Right lobe of liver (tissue), 6 donors: ENCODE measurements at regions not wholly inside any gene's neighbourhood (a gene's known extent, or its start where the extent isn't known, plus 50 kb on each side); places are given as distances from the start of the nearest gene placed in this dataset.

Experiments
- ATAC-seq, 4 donors: fragments of 200-7000 bp; cut with Tn5 transposase; one replicate each; pipeline ENCODE4 v1.9.1; 2020; ENCODE audit warnings: mild to moderate bottlenecking in 4 of 4, moderate library complexity in 4 of 4
- DNase-seq, 3 donors: peaks; one replicate each; pipeline ENCODE4 v3.0.0-alpha.2; 2020
- H3K27ac ChIP-seq, 3 donors: fragments of 200-600 bp; one replicate each; pipeline ENCODE4 v1.8.0; 2022
- H3K27me3 ChIP-seq, 2 donors: fragments of 200-600 bp; one replicate each; pipeline ENCODE4 v1.8.0; 2022
- H3K36me3 ChIP-seq, 4 donors: fragments of 200-600 bp; sonication (generic) in 1 of 4; one replicate each; pipeline versions ENCODE4 v1.5.1 to v1.8.0; 2017 to 2022; ENCODE audit warnings: control low read depth in 1 of 4
- H3K4me1 ChIP-seq, 4 donors: fragments of 200-600 bp; sonication (generic) in 1 of 4; one replicate each; pipeline versions ENCODE4 v1.5.1 to v1.8.0; 2017 to 2022; ENCODE audit warnings: control low read depth in 1 of 4
- H3K4me3 ChIP-seq, 3 donors: fragments of 200-600 bp; one replicate each; pipeline ENCODE4 v1.8.0; 2022
- H3K9me3 ChIP-seq, 4 donors: fragments of 200-600 bp; sonication (generic) in 1 of 4; one replicate each; pipeline versions ENCODE4 v1.5.1 to v1.8.0; 2017 to 2022; ENCODE audit warnings: control low read depth in 1 of 4
- POLR2A ChIP-seq: fragments of 450-650 bp; IDR thresholded peaks from one replicate; pipeline ENCODE4 v1.6.1; 2017; ENCODE audit warnings: antibody characterized with exemption, mild to moderate bottlenecking
- WGBS: methylation state at CpG from one replicate; pipeline ENCODE4 v1.1.6; 2018; ENCODE audit warnings: low coverage, low lambda C conversion rate; ENCODE audit not compliant: insufficient coverage; ENCODE audit errors: missing lambda C conversion rate; 5-methylcytosine and 5-hydroxymethylcytosine counted together
- intact Hi-C, 2 donors: fragments of 100-400 bp; cut with DNase I; formaldehyde crosslinking; loops; one replicate each; pipeline versions ENCODE4 v1.11.2 to v1.14.1; 2022
- TF ChIP-seq, protein P1 (sequence below), 4 donors: fragments of 200-600 bp in 3 of 4; fragments of 450-650 bp in 1 of 4; IDR thresholded peaks; one replicate each; pipeline versions ENCODE4 v1.5.1 to v1.8.0; 2016 to 2022; ENCODE audit warnings: antibody characterized with exemption in 4 of 4, mild to moderate bottlenecking in 2 of 4
- donor health status: DM: no; HTN: yes; CAD: no.
- donor health status: DM: no; HTN: no; CAD: no.
- donor health status: DM: no; HTN: no; CAD: no.
- donor health status: DM: no; HTN: yes; CAD: no.
- donor health status: DM: no; HTN: yes; CAD: no.

DNA sequence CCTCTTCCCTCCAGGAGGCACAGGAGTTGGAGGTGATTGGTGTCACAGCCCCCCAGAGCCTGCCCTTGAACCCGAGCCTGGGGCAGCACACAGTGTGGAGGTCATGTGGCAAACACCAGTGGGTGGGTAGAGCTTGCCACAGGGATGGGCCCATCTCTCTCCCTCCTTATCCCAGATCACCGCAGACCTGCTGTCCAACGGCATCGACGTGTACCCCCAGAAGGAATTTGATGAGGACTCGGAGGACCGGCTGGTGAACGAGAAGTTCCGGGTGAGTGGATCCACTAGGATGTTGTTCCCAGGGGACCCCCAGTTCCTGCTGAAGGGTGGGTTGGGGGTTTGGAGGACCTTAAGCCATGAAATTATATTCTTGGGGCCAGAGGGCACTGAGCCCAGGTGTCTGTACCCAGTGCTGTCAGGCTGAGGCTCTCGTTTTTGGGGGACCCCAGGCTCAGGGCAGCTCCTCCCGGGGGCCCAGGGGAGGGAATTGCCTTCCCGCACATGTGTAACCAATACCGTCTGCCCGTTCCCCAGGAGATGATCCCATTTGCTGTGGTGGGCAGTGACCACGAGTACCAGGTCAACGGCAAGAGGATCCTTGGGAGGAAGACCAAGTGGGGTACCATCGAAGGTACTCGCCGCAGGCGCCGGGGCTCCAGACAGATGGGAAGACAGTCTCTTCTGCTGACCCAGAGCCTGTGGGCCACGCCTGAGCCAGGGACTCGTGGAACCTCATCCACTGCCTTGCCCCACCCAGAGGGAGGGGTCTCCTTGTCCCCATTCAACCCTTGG is 351.9 kb downstream of the SEC14L1 start:
- no peak for ATAC-seq
- no peaks in the 10 kb centered on the region for H3K27me3 ChIP-seq
- 100% methylated on average over 2 of the region's 23 CpGs for WGBS
- H3K36me3 ChIP-seq = peaks cover 3 to 61% (median 21%) of the 10 kb centered on the region in 4 donors
- no peak for TF ChIP-seq POLR2A
- TF ChIP-seq, protein P1, sequence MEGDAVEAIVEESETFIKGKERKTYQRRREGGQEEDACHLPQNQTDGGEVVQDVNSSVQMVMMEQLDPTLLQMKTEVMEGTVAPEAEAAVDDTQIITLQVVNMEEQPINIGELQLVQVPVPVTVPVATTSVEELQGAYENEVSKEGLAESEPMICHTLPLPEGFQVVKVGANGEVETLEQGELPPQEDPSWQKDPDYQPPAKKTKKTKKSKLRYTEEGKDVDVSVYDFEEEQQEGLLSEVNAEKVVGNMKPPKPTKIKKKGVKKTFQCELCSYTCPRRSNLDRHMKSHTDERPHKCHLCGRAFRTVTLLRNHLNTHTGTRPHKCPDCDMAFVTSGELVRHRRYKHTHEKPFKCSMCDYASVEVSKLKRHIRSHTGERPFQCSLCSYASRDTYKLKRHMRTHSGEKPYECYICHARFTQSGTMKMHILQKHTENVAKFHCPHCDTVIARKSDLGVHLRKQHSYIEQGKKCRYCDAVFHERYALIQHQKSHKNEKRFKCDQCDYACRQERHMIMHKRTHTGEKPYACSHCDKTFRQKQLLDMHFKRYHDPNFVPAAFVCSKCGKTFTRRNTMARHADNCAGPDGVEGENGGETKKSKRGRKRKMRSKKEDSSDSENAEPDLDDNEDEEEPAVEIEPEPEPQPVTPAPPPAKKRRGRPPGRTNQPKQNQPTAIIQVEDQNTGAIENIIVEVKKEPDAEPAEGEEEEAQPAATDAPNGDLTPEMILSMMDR (IDR thresholded peaks at IDR 0.05) = no peak
- intact Hi-C loops = loop anchor here (5.0 to 10.0 kb wide), 4 partner anchors 55 to 160 kb away; no protein-coding TSS in a partner anchor
- no peak overlapping the region for H3K27ac ChIP-seq
- no peaks in the 10 kb centered on the region for H3K9me3 ChIP-seq
- peaks cover 0 to 16% (median 7%) of the 10 kb centered on the region in 4 donors for H3K4me1 ChIP-seq
- no peak overlapping the region for H3K4me3 ChIP-seq
- peak in 2 of 3 donors; percentile 48 to 51 for DNase-seq

- H3K27ac ChIP-seq = no peak overlapping the region
- no peak overlapping the region for H3K4me3 ChIP-seq
- TF ChIP-seq, protein P1 (IDR thresholded peaks at IDR 0.05) = no peak
- no peak for TF ChIP-seq POLR2A
- ATAC-seq (no peak), DNase-seq (peak in 1 of 3 donors; percentile 43)
- intact Hi-C loops = loop anchor here (5.0 to 10.0 kb wide), 4 partner anchors 56 to 161 kb away; no protein-coding TSS in a partner anchor
- H3K27me3 ChIP-seq = no peaks in the 10 kb centered on the region
- no peaks in the 10 kb centered on the region for H3K9me3 ChIP-seq
- H3K36me3 ChIP-seq = peaks cover 3 to 60% (median 22%) of the 10 kb centered on the region in 4 donors
- H3K4me1 ChIP-seq = peaks cover 0 to 16% (median 7%) of the 10 kb centered on the region in 4 donors
- WGBS = 55% methylated on average over 4 of the region's 11 CpGs
Measured at GRCh38 chr17:77493238-77493820, 352.6 kb downstream of the SEC14L1 start.

DNA sequence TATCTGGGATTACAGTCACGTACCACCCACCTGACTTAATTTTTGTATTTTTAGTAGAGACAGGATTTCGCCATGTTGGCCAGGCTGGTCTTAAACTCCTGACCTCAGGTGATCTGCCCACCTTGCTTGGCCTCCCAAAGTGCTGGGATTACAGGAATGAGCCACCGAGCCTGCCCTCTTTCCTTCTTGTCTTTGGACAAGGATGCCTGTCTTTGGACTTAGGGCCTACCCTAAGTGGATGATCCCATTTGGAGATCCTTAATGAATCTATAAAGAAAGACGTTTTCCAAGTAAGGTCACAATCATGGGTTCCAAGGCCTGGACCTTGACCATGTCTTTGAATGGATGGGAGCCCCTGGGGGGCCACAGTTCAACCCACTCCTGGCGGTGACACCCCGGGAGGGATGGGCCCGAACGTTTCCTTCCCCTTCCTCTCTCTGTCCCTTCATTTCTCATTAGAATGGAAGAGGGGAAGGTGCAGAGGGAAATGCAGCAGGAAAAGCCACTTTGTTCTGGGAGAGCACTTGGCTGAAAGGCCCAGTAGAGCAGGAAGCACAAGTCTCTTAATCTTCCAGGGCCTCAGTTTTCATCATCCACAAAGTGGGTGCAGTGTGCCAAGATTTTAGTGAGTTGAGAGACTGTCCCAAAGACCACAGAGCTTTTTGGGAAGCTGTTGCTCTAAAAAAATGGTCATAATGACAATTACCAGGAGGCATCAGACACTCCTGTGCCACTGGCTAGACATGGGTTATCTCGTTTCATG is 353.3 kb downstream of the SEC14L1 start:
- H3K9me3 ChIP-seq = no peaks in the 10 kb centered on the region
- ATAC-seq (no peak), DNase-seq (peak in 1 of 3 donors; percentile 29)
- H3K4me3 ChIP-seq = no peak overlapping the region
- 68% methylated on average over 6 of the region's 9 CpGs for WGBS
- no peaks in the 10 kb centered on the region for H3K27me3 ChIP-seq
- peaks cover 0 to 14% (median 7%) of the 10 kb centered on the region in 4 donors for H3K4me1 ChIP-seq
- TF ChIP-seq POLR2A = no peak
- TF ChIP-seq, protein P1 (IDR thresholded peaks at IDR 0.05) = no peak
- H3K27ac ChIP-seq = no peak overlapping the region
- peaks cover 3 to 59% (median 22%) of the 10 kb centered on the region in 4 donors for H3K36me3 ChIP-seq
- intact Hi-C loops = loop anchor here (2.0 to 10.0 kb wide), 5 partner anchors 57 to 163 kb away; no protein-coding TSS in a partner anchor

DNA sequence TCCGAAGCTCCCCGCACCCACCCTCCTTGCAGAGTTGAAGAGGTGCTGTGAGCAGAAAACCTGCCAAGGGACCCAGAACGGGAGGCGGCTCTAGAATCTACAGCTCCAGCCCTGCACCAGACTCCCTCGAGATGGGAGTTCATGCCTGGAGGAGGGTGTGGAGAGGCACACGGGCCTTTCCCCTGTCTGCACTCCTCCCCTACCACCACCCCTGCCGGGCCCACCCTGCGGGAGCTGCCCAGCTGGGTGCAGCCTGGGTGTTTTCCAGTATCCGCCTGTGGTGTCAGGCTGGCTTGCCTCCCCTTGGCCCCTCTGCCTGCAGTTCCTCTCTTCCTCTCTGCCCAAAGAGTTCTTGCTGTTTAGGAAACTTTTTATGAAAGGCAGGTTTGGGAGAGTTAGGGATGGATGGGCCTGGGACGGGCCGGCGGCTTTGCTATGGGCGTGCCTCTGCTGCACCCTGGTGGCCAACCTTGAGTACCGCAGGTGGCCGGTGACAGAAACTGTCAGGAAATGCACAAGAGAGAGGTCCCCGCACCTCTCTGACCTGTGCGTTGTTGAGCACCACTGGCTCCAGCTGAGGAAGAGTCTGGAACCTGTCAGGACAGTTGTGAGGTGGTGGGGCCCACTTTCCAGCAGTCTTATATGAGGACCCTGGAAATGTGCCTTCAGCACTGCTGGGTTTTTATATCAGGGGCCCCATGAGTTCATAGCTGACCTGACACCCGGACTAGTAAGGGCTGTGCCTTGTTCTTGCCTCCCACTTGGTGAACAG is 354.1 kb downstream of the SEC14L1 start:
- DNase-seq (peak; percentile 78 to 82 (median 82)), ATAC-seq (peak; percentile 70 to 86 (median 78))
- Histone ChIP-seq H3K4me3 (no peak overlapping the region), H3K9me3 (no peaks in the 10 kb centered on the region), H3K27me3 (no peaks in the 10 kb centered on the region), H3K36me3 (peaks cover 3 to 56% (median 21%) of the 10 kb centered on the region in 4 donors), H3K27ac (no peak overlapping the region), H3K4me1 (peaks cover 0 to 7% (median 3%) of the 10 kb centered on the region in 4 donors)
- WGBS = 36% methylated on average over 5 of the region's 18 CpGs
- intact Hi-C loops = loop anchor here (2.0 to 10.0 kb wide), 5 partner anchors 58 to 164 kb away; no protein-coding TSS in a partner anchor
- TF ChIP-seq, protein P1 (IDR thresholded peaks at IDR 0.05) = peak; percentile 87 to 98 (median 96)
- TF ChIP-seq POLR2A = no peak
